ENCODE measurements at regions not wholly inside any gene's neighbourhood (a gene's known extent, or its start where the extent isn't known, plus 50 kb on each side); places are given as distances from the start of the nearest gene placed in this dataset.
"Not testable (repeated sequence)": the region's sequence is repeated elsewhere in the genome, so short reads cannot be mapped to it uniquely, and the experiment has no call there.

DNA sequence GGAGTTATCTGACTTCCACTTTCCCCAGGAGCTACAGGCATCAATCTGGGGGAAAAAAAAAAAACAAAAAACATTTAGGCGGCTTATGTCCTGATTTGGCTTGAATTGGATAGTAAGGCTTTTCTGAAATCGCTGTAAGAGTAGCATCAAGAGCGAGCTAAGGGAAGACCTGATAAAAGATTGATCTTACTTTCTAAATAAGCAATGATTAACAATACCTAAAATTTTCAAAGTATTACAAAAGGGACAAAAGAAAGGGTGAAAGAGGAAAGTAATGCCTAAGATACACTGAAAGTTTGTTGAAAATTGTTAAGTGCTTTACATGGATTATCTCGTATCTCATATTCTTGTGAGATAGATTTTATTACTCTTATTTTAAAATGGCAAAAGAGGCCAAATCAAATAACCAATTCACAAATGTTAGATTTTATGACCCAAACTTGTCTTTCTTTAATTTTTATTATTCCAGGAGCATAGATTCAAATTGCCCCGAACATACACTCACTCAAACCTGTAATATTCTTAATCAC lies 106.4 kb upstream of the PRSS16 start:
- Histone ChIP-seq H3K4me3 (ENCODE audit: low read depth, low read length) (no peak overlapping the region), H3K36me3 (ENCODE audit: control insufficient read depth, insufficient read depth, low read length) (no peaks in the 10 kb centered on the region), H3K4me2 (ENCODE audit: low read length) (no peak overlapping the region), H3K9ac (no peak overlapping the region), H3K27ac (no peak overlapping the region), H3K4me1 (no peaks in the 10 kb centered on the region), H2AFZ (no peak overlapping the region), H3K27me3 (ENCODE audit: control insufficient read depth, insufficient read depth, low read length) (no peaks in the 10 kb centered on the region), H3K79me2 (no peaks in the 10 kb centered on the region), H3K9me3 (ENCODE audit: control insufficient read depth, low read length) (no peaks in the 10 kb centered on the region)
- TF ChIP-seq, protein P1, sequence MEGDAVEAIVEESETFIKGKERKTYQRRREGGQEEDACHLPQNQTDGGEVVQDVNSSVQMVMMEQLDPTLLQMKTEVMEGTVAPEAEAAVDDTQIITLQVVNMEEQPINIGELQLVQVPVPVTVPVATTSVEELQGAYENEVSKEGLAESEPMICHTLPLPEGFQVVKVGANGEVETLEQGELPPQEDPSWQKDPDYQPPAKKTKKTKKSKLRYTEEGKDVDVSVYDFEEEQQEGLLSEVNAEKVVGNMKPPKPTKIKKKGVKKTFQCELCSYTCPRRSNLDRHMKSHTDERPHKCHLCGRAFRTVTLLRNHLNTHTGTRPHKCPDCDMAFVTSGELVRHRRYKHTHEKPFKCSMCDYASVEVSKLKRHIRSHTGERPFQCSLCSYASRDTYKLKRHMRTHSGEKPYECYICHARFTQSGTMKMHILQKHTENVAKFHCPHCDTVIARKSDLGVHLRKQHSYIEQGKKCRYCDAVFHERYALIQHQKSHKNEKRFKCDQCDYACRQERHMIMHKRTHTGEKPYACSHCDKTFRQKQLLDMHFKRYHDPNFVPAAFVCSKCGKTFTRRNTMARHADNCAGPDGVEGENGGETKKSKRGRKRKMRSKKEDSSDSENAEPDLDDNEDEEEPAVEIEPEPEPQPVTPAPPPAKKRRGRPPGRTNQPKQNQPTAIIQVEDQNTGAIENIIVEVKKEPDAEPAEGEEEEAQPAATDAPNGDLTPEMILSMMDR (IDR thresholded peaks at IDR 0.05) = no peak

DNA sequence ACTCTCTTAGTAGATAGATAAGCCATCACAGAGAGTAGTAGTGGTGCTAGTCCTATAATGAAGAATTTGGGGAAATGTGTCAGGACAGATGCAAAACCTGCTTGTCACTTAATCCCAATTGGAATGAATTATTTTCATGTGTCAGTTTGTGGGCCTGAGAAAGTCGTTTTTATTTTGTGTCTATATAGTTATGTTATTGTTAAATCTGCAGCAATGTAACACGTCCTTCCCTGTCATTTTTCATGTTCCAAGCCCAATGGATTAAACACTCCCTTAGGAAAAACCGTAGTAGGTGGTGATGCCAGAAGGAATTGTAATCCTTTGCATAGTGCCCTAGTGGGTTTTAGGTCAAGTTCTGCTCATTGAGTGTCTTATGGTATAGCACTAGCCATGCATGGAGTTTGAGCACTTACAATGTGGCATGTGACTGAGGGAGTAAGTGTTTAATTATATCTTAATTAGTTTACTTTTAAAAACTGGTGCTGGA lies 105.9 kb upstream of the PRSS16 start:
- Histone ChIP-seq H2AFZ (no peak overlapping the region), H3K9me3 (ENCODE audit: control insufficient read depth, low read length) (no peaks in the 10 kb centered on the region), H3K4me3 (ENCODE audit: low read depth, low read length) (no peak overlapping the region), H3K36me3 (ENCODE audit: control insufficient read depth, insufficient read depth, low read length) (no peaks in the 10 kb centered on the region), H3K4me2 (ENCODE audit: low read length) (no peak overlapping the region), H3K9ac (no peak overlapping the region), H3K4me1 (no peaks in the 10 kb centered on the region), H3K79me2 (no peaks in the 10 kb centered on the region), H3K27me3 (ENCODE audit: control insufficient read depth, insufficient read depth, low read length) (no peaks in the 10 kb centered on the region), H3K27ac (no peak overlapping the region)
- TF ChIP-seq, protein P1 (IDR thresholded peaks at IDR 0.05) = no peak

DNA sequence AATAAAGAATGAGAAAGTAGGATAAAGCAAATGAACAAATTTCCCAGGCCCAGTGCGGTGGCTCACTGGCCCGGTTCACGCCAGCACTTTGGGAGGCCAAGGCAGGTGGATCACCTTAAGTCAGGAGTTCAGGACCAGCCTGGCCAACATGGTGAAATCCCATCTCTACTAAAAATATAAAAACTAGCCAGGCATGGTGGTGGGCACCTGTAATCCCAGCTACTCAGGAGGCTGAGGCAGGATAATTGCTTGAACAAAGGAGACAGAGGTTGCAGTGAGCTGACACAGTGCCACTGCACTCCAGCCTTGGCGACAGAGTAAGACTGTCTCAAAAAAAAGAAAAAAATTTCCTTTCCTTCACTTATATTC lies 104.5 kb upstream of the PRSS16 start:
- H3K9me3 ChIP-seq (ENCODE audit: control insufficient read depth, low read length); H3K27me3 ChIP-seq (ENCODE audit: control insufficient read depth, insufficient read depth, low read length); H3K4me2 ChIP-seq (ENCODE audit: low read length); H3K9ac ChIP-seq; H3K27ac ChIP-seq; H2AFZ ChIP-seq; H3K4me3 ChIP-seq (ENCODE audit: low read depth, low read length); H3K4me1 ChIP-seq; H3K36me3 ChIP-seq (ENCODE audit: control insufficient read depth, insufficient read depth, low read length); H3K79me2 ChIP-seq: not testable (repeated sequence)

- no peak overlapping the region for H3K4me2 ChIP-seq (ENCODE audit: low read length)
- H2AFZ ChIP-seq = no peak overlapping the region
- H3K4me3 ChIP-seq (ENCODE audit: low read depth, low read length) = no peak overlapping the region
- no peaks in the 10 kb centered on the region for H3K9me3 ChIP-seq (ENCODE audit: control insufficient read depth, low read length)
- H3K27me3 ChIP-seq (ENCODE audit: control insufficient read depth, insufficient read depth, low read length) = no peaks in the 10 kb centered on the region
- no peaks in the 10 kb centered on the region for H3K79me2 ChIP-seq
- TF ChIP-seq, protein P1 (IDR thresholded peaks at IDR 0.05) = no peak
- no peak overlapping the region for H3K9ac ChIP-seq
- no peaks in the 10 kb centered on the region for H3K36me3 ChIP-seq (ENCODE audit: control insufficient read depth, insufficient read depth, low read length)
- no peak overlapping the region for H3K27ac ChIP-seq
- no peaks in the 10 kb centered on the region for H3K4me1 ChIP-seq
These were observed 104.0 kb upstream of the PRSS16 start for GRCh38 chr6:27143474-27144026.

DNA sequence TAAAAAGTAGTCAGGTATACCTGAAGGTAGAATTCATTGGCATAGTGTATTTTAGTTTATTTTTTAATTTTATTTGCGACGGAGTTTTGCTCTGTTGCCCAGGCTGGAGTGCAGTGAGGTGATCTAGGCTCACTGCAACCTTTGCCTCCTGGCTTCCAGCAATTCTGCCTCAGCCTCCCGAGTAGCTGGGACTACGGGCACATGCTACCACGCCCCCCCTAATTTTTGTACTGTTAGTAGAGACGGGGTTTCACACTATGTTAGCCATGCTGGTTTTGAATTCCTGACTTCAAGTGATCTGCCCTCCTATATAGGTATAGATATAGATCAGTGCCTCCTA lies 102.8 kb upstream of the PRSS16 start:
- Histone ChIP-seq H3K27me3 (ENCODE audit: control insufficient read depth, insufficient read depth, low read length) (no peaks in the 10 kb centered on the region), H3K4me3 (ENCODE audit: low read depth, low read length) (no peak overlapping the region), H3K4me1 (no peaks in the 10 kb centered on the region), H3K4me2 (ENCODE audit: low read length) (no peak overlapping the region), H3K9ac (no peak overlapping the region), H2AFZ (no peak overlapping the region), H3K36me3 (ENCODE audit: control insufficient read depth, insufficient read depth, low read length) (no peaks in the 10 kb centered on the region), H3K79me2 (no peaks in the 10 kb centered on the region), H3K9me3 (ENCODE audit: control insufficient read depth, low read length) (no peaks in the 10 kb centered on the region), H3K27ac (no peak overlapping the region)
- TF ChIP-seq, protein P1 (IDR thresholded peaks at IDR 0.05) = no peak

Data from parathyroid adenoma (tissue), 2 donors.